ENCODE measurements at regions not wholly inside any gene's neighbourhood (a gene's known extent, or its start where the extent isn't known, plus 50 kb on each side); places are given as distances from the start of the nearest gene placed in this dataset.

DNA sequence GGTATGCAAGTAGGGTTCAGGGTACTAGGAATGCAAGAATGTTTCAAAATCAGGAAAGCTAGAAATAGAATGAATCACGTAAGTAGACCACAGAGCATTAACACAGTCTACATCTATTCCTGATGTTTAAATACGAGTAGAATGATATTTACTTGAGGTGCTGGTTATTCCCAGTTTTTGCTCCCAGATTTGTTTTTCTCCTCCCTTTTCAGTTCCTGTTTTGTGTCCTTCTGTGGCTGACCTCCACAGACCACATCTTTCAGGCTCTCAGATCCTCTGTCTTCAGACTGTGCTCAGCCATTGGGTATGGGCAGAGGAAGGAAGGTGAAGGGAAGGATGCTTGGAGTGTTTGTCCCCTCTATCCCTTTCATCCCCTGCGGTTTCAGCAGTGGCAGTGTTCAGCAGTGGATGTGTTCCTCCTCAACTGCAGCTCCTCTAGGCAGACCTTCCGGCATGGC lies 276.6 kb downstream of the ZNF621 start:
- no peaks in the 10 kb centered on the region for H3K4me1 ChIP-seq (ENCODE audit: insufficient read depth)
- H3K4me3 ChIP-seq = no peak overlapping the region
- no peak for DNase-seq (ENCODE audit: low spot score)
- no peaks in the 10 kb centered on the region for H4K20me1 ChIP-seq (ENCODE audit: insufficient read depth, poor library complexity, severe bottlenecking)
- WGBS (ENCODE audit: low lambda C conversion rate, missing lambda C conversion rate) = 96% methylated on average over 4 of the region's 4 CpGs
- no peak overlapping the region for H3K27ac ChIP-seq
- H3K9me2 ChIP-seq (replicated peaks; ENCODE audit: insufficient read depth) = no peaks in the 10 kb centered on the region
- TF ChIP-seq, protein P1, sequence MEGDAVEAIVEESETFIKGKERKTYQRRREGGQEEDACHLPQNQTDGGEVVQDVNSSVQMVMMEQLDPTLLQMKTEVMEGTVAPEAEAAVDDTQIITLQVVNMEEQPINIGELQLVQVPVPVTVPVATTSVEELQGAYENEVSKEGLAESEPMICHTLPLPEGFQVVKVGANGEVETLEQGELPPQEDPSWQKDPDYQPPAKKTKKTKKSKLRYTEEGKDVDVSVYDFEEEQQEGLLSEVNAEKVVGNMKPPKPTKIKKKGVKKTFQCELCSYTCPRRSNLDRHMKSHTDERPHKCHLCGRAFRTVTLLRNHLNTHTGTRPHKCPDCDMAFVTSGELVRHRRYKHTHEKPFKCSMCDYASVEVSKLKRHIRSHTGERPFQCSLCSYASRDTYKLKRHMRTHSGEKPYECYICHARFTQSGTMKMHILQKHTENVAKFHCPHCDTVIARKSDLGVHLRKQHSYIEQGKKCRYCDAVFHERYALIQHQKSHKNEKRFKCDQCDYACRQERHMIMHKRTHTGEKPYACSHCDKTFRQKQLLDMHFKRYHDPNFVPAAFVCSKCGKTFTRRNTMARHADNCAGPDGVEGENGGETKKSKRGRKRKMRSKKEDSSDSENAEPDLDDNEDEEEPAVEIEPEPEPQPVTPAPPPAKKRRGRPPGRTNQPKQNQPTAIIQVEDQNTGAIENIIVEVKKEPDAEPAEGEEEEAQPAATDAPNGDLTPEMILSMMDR (IDR thresholded peaks at IDR 0.05; ENCODE audit: poor library complexity) = no peak
- TF ChIP-seq EZH2phosphoT487 (IDR thresholded peaks at IDR 0.05; ENCODE audit: low read depth, severe bottlenecking, unreplicated experiment) (no peak), EZH2 (IDR thresholded peaks at IDR 0.05; ENCODE audit: borderline replicate concordance) (no peak)
- no peak overlapping the region for H3K4me2 ChIP-seq
- H3K9me3 ChIP-seq (ENCODE audit: low read depth) = no peaks in the 10 kb centered on the region
- no peak overlapping the region for H2AFZ ChIP-seq
- H3K27me3 ChIP-seq = no peaks in the 10 kb centered on the region
- H3K79me2 ChIP-seq = no peaks in the 10 kb centered on the region
- no peaks in the 10 kb centered on the region for H3K36me3 ChIP-seq (replicated peaks; ENCODE audit: insufficient read depth, low read depth)

- Histone ChIP-seq H3K9me3 (ENCODE audit: low read depth) (no peaks in the 10 kb centered on the region), H3K4me2 (no peak overlapping the region), H3K27ac (no peak overlapping the region), H4K20me1 (ENCODE audit: insufficient read depth, poor library complexity, severe bottlenecking) (no peaks in the 10 kb centered on the region), H3K36me3 (replicated peaks; ENCODE audit: insufficient read depth, low read depth) (no peaks in the 10 kb centered on the region), H3K4me3 (no peak overlapping the region), H3K27me3 (no peaks in the 10 kb centered on the region), H3K4me1 (ENCODE audit: insufficient read depth) (no peaks in the 10 kb centered on the region), H2AFZ (no peak overlapping the region), H3K79me2 (no peaks in the 10 kb centered on the region), H3K9me2 (replicated peaks; ENCODE audit: insufficient read depth) (no peaks in the 10 kb centered on the region)
- no peak for DNase-seq (ENCODE audit: low spot score)
- 85% methylated on average over 2 of the region's 2 CpGs for WGBS (ENCODE audit: low lambda C conversion rate, missing lambda C conversion rate)
- TF ChIP-seq EZH2 (IDR thresholded peaks at IDR 0.05; ENCODE audit: borderline replicate concordance) (no peak), EZH2phosphoT487 (IDR thresholded peaks at IDR 0.05; ENCODE audit: low read depth, severe bottlenecking, unreplicated experiment) (no peak)
- TF ChIP-seq, protein P1 (IDR thresholded peaks at IDR 0.05; ENCODE audit: poor library complexity) = no peak
These were observed 278.6 kb downstream of the ZNF621 start for GRCh38 chr3:40803311-40803710.

DNA sequence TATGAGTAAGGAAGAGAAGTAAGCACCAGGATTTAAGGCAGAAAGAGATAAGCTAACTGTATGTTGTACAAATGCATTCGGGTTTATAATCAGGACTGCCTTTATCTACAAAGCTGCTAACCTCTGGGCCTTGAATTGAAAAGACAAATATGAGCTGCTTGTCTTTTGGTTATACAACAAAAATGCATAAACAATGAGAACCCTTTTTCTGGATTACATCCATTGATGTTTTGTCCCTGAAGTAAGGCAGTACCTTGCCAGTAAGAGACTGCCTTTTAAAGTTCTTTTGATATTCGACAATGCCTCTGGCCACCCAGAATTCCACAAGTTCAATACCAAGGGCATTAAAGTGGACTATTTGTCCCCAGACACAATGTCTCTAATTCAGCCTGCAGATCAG lies 280.7 kb downstream of the ZNF621 start:
- Histone ChIP-seq H3K27ac (no peak overlapping the region), H4K20me1 (ENCODE audit: insufficient read depth, poor library complexity, severe bottlenecking) (no peaks in the 10 kb centered on the region), H3K4me2 (no peak overlapping the region), H3K9me3 (ENCODE audit: low read depth) (no peaks in the 10 kb centered on the region), H3K9me2 (replicated peaks; ENCODE audit: insufficient read depth) (no peaks in the 10 kb centered on the region), H2AFZ (no peak overlapping the region), H3K79me2 (no peaks in the 10 kb centered on the region), H3K27me3 (no peaks in the 10 kb centered on the region), H3K4me1 (ENCODE audit: insufficient read depth) (no peaks in the 10 kb centered on the region), H3K36me3 (replicated peaks; ENCODE audit: insufficient read depth, low read depth) (no peaks in the 10 kb centered on the region), H3K4me3 (no peak overlapping the region)
- 34% methylated on average over 2 of the region's 2 CpGs for WGBS (ENCODE audit: low lambda C conversion rate, missing lambda C conversion rate)
- TF ChIP-seq, protein P1 (IDR thresholded peaks at IDR 0.05; ENCODE audit: poor library complexity) = no peak
- TF ChIP-seq EZH2phosphoT487 (IDR thresholded peaks at IDR 0.05; ENCODE audit: low read depth, severe bottlenecking, unreplicated experiment) = no peak
- DNase-seq (ENCODE audit: low spot score) = no peak

DNA sequence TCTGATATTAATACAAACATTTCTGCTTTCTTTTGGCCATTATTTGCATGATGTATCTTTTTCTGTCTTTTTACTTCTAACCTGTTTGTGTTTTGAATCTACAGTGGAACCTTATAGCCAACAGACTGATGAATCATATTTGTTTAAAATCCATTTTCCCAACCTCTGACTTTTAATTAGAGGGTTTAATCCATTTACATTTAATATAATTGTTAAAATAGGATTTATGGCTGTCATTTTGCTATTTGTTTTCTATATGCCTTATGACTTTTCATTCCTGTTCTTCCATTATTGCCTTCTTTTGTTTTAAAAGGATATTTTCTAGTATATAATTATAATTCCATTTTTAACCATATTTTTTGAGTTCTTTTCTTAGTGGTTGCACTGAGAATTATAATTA lies 286.1 kb downstream of the ZNF621 start:
- Histone ChIP-seq H3K27me3 (no peaks in the 10 kb centered on the region), H3K9me3 (ENCODE audit: low read depth) (peaks cover 13% of the 10 kb centered on the region), H3K4me1 (ENCODE audit: insufficient read depth) (no peaks in the 10 kb centered on the region)

More for the DNA sequence above, 286.1 kb downstream of the ZNF621 start:
- H3K4me3 ChIP-seq = no peak overlapping the region
- H3K4me2 ChIP-seq = no peak overlapping the region
- no peaks in the 10 kb centered on the region for H4K20me1 ChIP-seq (ENCODE audit: insufficient read depth, poor library complexity, severe bottlenecking)
- no peaks in the 10 kb centered on the region for H3K36me3 ChIP-seq (replicated peaks; ENCODE audit: insufficient read depth, low read depth)
- H2AFZ ChIP-seq = no peak overlapping the region
- no peak overlapping the region for H3K27ac ChIP-seq
- no peaks in the 10 kb centered on the region for H3K79me2 ChIP-seq
- no peak for DNase-seq (ENCODE audit: low spot score)
- TF ChIP-seq EZH2 (IDR thresholded peaks at IDR 0.05; ENCODE audit: borderline replicate concordance) = no peak
- no peaks in the 10 kb centered on the region for H3K9me2 ChIP-seq (replicated peaks; ENCODE audit: insufficient read depth)

Data from hepatocyte (in vitro differentiated cells).